Kidney (tissue), 13 donors: ENCODE measurements at regions not wholly inside any gene's neighbourhood (a gene's known extent, or its start where the extent isn't known, plus 50 kb on each side); places are given as distances from the start of the nearest gene placed in this dataset.
"Not testable (repeated sequence)": the region's sequence is repeated elsewhere in the genome, so short reads cannot be mapped to it uniquely, and the experiment has no call there.

Source experiments
- DNase-seq, 5 donors: peaks; one replicate each; pipeline ENCODE4 v3.0.0-alpha.2; 2013 to 2020
- FAIRE-seq: peaks from 2 replicates; lab custom pipeline; 2012; peaks lifted over from hg19 to GRCh38; lab: Jason Lieb, UNC
- H3K27ac ChIP-seq, 2 donors: one replicate each; pipeline ENCODE4 v1.7.0; 2013; ENCODE audit warnings: low read depth in 2 of 2, low read length in 2 of 2, inconsistent platforms in 1 of 2
- H3K27me3 ChIP-seq: one replicate; pipeline ENCODE4 v1.7.1; 2013; ENCODE audit warnings: low read length, inconsistent platforms; ENCODE audit not compliant: control insufficient read depth, insufficient read depth
- H3K36me3 ChIP-seq, 3 donors: one replicate each; pipeline versions ENCODE4 v1.7.0 to v1.7.1; 2013; ENCODE audit warnings: low read length in 3 of 3, control low read depth in 1 of 3, inconsistent platforms in 1 of 3; ENCODE audit not compliant: insufficient read depth in 3 of 3, control insufficient read depth in 2 of 3
- H3K4me1 ChIP-seq, 3 donors: one replicate each; pipeline versions ENCODE4 v1.7.0 to v1.7.1; 2013; ENCODE audit warnings: low read length in 3 of 3, inconsistent platforms in 1 of 3, low read depth in 1 of 3; ENCODE audit not compliant: control insufficient read depth in 2 of 3, insufficient read depth in 2 of 3
- H3K4me3 ChIP-seq, 3 donors: one replicate each; pipeline versions ENCODE4 v1.7.0 to v1.8.1; 2013; ENCODE audit warnings: low read length in 3 of 3, control low read depth in 1 of 3, inconsistent platforms in 1 of 3
- H3K9ac ChIP-seq, 3 donors: one replicate each; pipeline versions ENCODE4 v1.7.0 to v1.7.1; 2013; ENCODE audit warnings: low read length in 3 of 3, control low read depth in 1 of 3, inconsistent platforms in 1 of 3
- H3K9me3 ChIP-seq, 3 donors: one replicate each; pipeline versions ENCODE4 v1.7.0 to v1.7.1; 2013; ENCODE audit warnings: low read length in 3 of 3, control low read depth in 1 of 3, inconsistent platforms in 1 of 3; ENCODE audit not compliant: control insufficient read depth in 2 of 3, insufficient read depth in 1 of 3
- CTCF ChIP-seq: IDR thresholded peaks from 3 replicates; pipeline ENCODE4 v1.5.1; 2012; ENCODE audit warnings: mild to moderate bottlenecking, moderate library complexity, borderline replicate concordance; ENCODE audit not compliant: insufficient read depth; ENCODE audit errors: extremely low read depth
- intact Hi-C: fragments of 100-400 bp; cut with DNase I; formaldehyde crosslinking; loops from one replicate; pipeline ENCODE4 v1.11.1; 2022
- donor health status: control.
- donor health status: control.
- donor health status: control.
- donor health status: control.
- donor health status: control.
- donor health status: DM: yes; HTN: yes; CAD: no.
- donor health status: Normal renal cell carcinoma (clear cell type).

DNA sequence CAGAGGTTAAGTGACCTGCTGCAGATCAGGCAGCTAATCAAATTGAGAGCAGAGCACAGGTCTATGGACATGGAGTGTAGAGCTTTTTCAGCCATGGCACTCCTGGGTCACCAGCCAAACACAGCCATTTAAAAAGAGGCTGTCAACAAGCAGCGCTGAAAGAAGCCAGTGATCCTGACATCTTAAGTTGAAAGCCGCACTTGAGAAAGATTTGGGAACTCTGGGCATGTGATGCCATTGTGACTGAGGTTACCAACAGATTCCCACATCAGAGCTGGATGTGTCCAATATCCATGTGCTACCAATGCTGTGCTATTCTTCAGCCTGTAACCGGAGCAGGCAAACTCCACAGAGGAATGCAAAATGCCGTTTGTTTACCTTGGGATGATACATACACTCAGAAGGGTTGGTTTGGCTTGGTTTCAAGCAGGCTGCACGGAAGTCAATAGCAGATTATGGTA lies 56.2 kb upstream of the ABLIM1 start:
- no peaks in the 10 kb centered on the region for H3K27me3 ChIP-seq
- no peaks in the 10 kb centered on the region for H3K9me3 ChIP-seq
- no peak for TF ChIP-seq CTCF
- DNase-seq (peak in 3 of 5 donors; percentile 53 to 78 (median 72)), FAIRE-seq (no peak)
- H3K4me1 ChIP-seq = peaks cover 0 to 16% (median 0%) of the 10 kb centered on the region in 3 donors
- no peak overlapping the region for H3K9ac ChIP-seq
- intact Hi-C loops = no loop called here
- H3K36me3 ChIP-seq = no peaks in the 10 kb centered on the region
- H3K4me3 ChIP-seq = no peak overlapping the region
- H3K27ac ChIP-seq = no peak overlapping the region

DNA sequence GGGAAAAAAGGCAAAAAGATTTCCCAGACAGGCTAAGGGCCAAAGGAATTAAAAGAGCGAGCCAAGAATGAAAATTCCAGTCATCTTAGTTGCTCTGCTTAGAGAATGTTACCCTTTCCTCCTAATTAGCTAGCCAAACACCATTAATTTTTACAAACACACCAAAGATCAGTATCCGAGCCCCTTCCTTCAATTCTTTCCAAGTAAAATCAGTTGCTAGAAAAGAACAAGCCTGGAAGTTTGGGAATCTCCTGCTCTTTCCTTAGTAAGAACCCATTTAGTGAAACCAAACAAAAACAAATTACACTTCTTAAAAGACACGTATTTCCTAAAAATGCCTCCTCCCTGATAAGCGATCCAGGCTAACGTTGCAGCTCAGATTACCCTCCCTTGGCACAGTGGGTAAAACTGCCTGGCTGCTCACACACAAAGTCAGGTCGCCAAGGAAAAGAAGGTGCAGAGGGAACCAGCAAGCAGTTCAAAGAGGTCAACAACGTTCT lies 57.1 kb upstream of the ABLIM1 start:
- Histone ChIP-seq H3K4me1 (peaks cover 0 to 16% (median 0%) of the 10 kb centered on the region in 3 donors), H3K9ac (no peak overlapping the region), H3K27ac (no peak overlapping the region), H3K36me3 (no peaks in the 10 kb centered on the region), H3K9me3 (no peaks in the 10 kb centered on the region), H3K27me3 (no peaks in the 10 kb centered on the region), H3K4me3 (no peak overlapping the region)
- TF ChIP-seq CTCF = no peak
- DNase-seq = peak in 1 of 5 donors; percentile 33
- intact Hi-C loops = no loop called here
- no peak for FAIRE-seq

DNA sequence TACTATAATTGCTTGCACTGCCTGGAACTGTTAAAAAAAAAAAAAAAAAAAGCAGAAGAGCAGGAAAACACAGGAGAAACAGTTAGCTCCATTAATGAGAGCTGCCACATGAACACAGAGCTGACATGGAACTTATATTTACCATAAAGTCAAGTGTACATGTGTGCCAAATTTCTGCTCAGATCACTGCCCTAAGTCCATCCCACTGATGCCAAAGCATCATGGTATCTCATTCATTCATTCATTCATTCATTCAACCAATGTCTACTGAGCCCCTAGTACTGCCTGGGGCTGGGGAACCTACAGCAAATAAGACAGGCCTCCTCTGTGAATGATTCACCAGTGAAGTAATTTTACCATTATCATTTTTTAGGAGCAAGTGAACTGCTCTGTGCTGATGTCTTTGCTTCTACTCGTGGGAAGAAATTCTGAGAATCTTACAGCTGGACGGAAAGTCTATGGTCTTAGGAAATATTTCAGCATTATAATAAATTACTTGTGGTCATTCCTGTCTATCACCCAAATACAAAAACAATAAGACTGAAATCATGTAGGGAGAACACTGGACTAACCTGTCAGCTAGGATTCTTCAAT lies 58.8 kb upstream of the ABLIM1 start:
- Histone ChIP-seq H3K9me3 (no peaks in the 10 kb centered on the region), H3K27me3 (no peaks in the 10 kb centered on the region), H3K27ac (no peak overlapping the region), H3K4me3 (no peak overlapping the region), H3K4me1 (peaks cover 0 to 16% (median 3%) of the 10 kb centered on the region in 3 donors), H3K36me3 (no peaks in the 10 kb centered on the region), H3K9ac (no peak overlapping the region)
- DNase-seq (no peak), FAIRE-seq (no peak)
- TF ChIP-seq CTCF = no peak
- intact Hi-C loops = no loop called here

- DNase-seq, H3K9me3 ChIP-seq, H3K27me3 ChIP-seq, H3K9ac ChIP-seq, FAIRE-seq, H3K4me3 ChIP-seq, H3K36me3 ChIP-seq, intact Hi-C loops, H3K27ac ChIP-seq: not testable (repeated sequence)
- peaks cover 0 to 16% (median 3%) of the 10 kb centered on the region in 3 donors for H3K4me1 ChIP-seq
Measured at GRCh38 chr10:114717881-114718280, 59.8 kb upstream of the ABLIM1 start.
